NT2/D1 (cell line): ENCODE measurements at regions not wholly inside any gene's neighbourhood (a gene's known extent, or its start where the extent isn't known, plus 50 kb on each side); places are given as distances from the start of the nearest gene placed in this dataset.

Experiments used
- YY1 ChIP-seq: IDR thresholded peaks from 2 replicates; pipeline ENCODE4 v1.6.1; 2011; ENCODE audit not compliant: insufficient read length, insufficient read depth
- ZNF274 ChIP-seq: IDR thresholded peaks from 2 replicates; pipeline ENCODE4 v1.6.1; 2011; ENCODE audit warnings: mild to moderate bottlenecking, low read depth, low read length

- TF ChIP-seq ZNF274, result no peak
- TF ChIP-seq YY1, result no peak
These were observed 196.1 kb downstream of the ANKRD30B start for GRCh38 chr18:14943967-14944636.
